Testis (tissue), 2 donors: ENCODE measurements at regions not wholly inside any gene's neighbourhood (a gene's known extent, or its start where the extent isn't known, plus 50 kb on each side); places are given as distances from the start of the nearest gene placed in this dataset.

ENCODE experiments used
- POLR2A ChIP-seq: fragments of 450-650 bp; IDR thresholded peaks from one replicate; pipeline ENCODE4 v1.6.1; 2017; ENCODE audit warnings: antibody characterized with exemption, mild to moderate bottlenecking, moderate library complexity
- TF ChIP-seq, protein P1 (sequence below), 3 experiments: fragments of 450-650 bp in 2 of 3; fragments of 200-600 bp in 1 of 3; sonication (generic) in 1 of 3; IDR thresholded peaks; one replicate each; pipeline ENCODE4 v1.5.1; 2016 to 2019; ENCODE audit warnings: antibody characterized with exemption in 3 of 3, mild to moderate bottlenecking in 2 of 3, moderate library complexity in 1 of 3

GRCh38 chr4:27861381-27861787 is 1000.7 kb downstream of the STIM2 start:
- TF ChIP-seq, protein P1, sequence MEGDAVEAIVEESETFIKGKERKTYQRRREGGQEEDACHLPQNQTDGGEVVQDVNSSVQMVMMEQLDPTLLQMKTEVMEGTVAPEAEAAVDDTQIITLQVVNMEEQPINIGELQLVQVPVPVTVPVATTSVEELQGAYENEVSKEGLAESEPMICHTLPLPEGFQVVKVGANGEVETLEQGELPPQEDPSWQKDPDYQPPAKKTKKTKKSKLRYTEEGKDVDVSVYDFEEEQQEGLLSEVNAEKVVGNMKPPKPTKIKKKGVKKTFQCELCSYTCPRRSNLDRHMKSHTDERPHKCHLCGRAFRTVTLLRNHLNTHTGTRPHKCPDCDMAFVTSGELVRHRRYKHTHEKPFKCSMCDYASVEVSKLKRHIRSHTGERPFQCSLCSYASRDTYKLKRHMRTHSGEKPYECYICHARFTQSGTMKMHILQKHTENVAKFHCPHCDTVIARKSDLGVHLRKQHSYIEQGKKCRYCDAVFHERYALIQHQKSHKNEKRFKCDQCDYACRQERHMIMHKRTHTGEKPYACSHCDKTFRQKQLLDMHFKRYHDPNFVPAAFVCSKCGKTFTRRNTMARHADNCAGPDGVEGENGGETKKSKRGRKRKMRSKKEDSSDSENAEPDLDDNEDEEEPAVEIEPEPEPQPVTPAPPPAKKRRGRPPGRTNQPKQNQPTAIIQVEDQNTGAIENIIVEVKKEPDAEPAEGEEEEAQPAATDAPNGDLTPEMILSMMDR (IDR thresholded peaks at IDR 0.05) = peak in 1 of 3 experiments; percentile 30
- no peak for TF ChIP-seq POLR2A
